DMS79 (cell line): ENCODE measurements at regions not wholly inside any gene's neighbourhood (a gene's known extent, or its start where the extent isn't known, plus 50 kb on each side); places are given as distances from the start of the nearest gene placed in this dataset.

Source experiments
- DNase-seq: peaks from one replicate; lab custom pipeline; 2025; lab: John Stamatoyannopoulos, UW

GRCh38 chr1:105830571-105831146, 1225.8 kb upstream of the PRMT6 start:
- DNase-seq, result no peak

GRCh38 chr1:105838071-105838470, 1218.4 kb upstream of the PRMT6 start:
- no peak for DNase-seq

- DNase-seq, result no peak
Observed at GRCh38 chr1:105865546-105865945, 1190.9 kb upstream of the PRMT6 start.

GRCh38 chr1:105872817-105873216, 1183.7 kb upstream of the PRMT6 start:
- DNase-seq, result no peak

GRCh38 chr1:105874621-105875020, 1181.9 kb upstream of the PRMT6 start:
- DNase-seq, result no peak

- no peak for DNase-seq
Observed at GRCh38 chr1:105886309-105886708, 1170.2 kb upstream of the PRMT6 start.

- no peak for DNase-seq
Observed at GRCh38 chr1:105891308-105891707, 1165.2 kb upstream of the PRMT6 start.

GRCh38 chr1:105894006-105894405, 1162.5 kb upstream of the PRMT6 start:
- no peak for DNase-seq

- DNase-seq, result no peak
Observed at GRCh38 chr1:105909811-105910210, 1146.7 kb upstream of the PRMT6 start.

GRCh38 chr1:105914403-105914802, 1142.1 kb upstream of the PRMT6 start:
- DNase-seq, result no peak

GRCh38 chr1:105934806-105935205, 1121.7 kb upstream of the PRMT6 start:
- DNase-seq, result no peak

GRCh38 chr1:105964879-105965278, 1091.6 kb upstream of the PRMT6 start:
- no peak for DNase-seq

GRCh38 chr1:105997516-105997915, 1059.0 kb upstream of the PRMT6 start:
- DNase-seq, result no peak

GRCh38 chr1:106022312-106022902, 1034.1 kb upstream of the PRMT6 start:
- DNase-seq, result no peak

- DNase-seq, result no peak
Observed at GRCh38 chr1:106027871-106028270, 1028.6 kb upstream of the PRMT6 start.

GRCh38 chr1:106037526-106037925, 1018.9 kb upstream of the PRMT6 start:
- no peak for DNase-seq

GRCh38 chr1:106038260-106038659, 1018.2 kb upstream of the PRMT6 start:
- no peak for DNase-seq

GRCh38 chr1:106043971-106044370, 1012.5 kb upstream of the PRMT6 start:
- DNase-seq, result no peak

GRCh38 chr1:106047210-106047609, 1009.3 kb upstream of the PRMT6 start:
- no peak for DNase-seq

GRCh38 chr1:106049595-106049994, 1006.9 kb upstream of the PRMT6 start:
- DNase-seq, result no peak

- no peak for DNase-seq
Observed at GRCh38 chr1:106055855-106056254, 1000.6 kb upstream of the PRMT6 start.

GRCh38 chr1:106061586-106062495, 994.6 kb upstream of the PRMT6 start:
- no peak for DNase-seq

- peak; percentile 76 for DNase-seq
Observed at GRCh38 chr1:106063510-106063909, 993.0 kb upstream of the PRMT6 start.
